ENCODE measurements at regions not wholly inside any gene's neighbourhood (a gene's known extent, or its start where the extent isn't known, plus 50 kb on each side); places are given as distances from the start of the nearest gene placed in this dataset.

DNA sequence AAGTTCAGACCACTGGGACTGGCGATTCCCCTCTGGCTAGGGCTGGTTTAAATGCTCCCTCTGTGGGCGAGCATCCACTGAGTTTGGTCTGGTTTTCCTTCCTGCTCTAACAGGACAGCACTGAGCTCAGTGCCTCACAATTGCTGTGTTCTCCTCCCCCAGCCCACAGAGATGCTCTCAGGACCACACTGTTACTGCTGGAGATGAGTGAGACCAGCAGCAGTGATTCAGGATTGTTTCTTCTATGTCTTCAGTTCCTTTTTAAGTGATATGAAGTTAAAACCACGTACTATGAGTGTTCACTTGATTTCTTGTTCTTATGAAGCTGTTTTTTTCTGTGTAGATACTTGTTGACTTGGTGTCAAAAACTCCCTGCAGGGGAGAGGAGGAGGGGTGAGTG is 180.4 kb upstream of the COL8A1 start:
- Mint-ChIP-seq H3K4me1 (no peaks in the 10 kb centered on the region), H3K27me3 (no peaks in the 10 kb centered on the region), H3K27ac (no peak overlapping the region), H3K36me3 (no peaks in the 10 kb centered on the region), H3K9me3 (peaks cover 0 to 10% (median 3%) of the 10 kb centered on the region in 3 donors), H3K4me3 (no peak overlapping the region)
- no peaks in the 10 kb centered on the region for H3K27me3 ChIP-seq (replicated peaks in 1 of 2; ENCODE audit: control insufficient read depth in 2 of 2, extremely low read depth in 1 of 2, insufficient read depth in 2 of 2, low read length in 1 of 2)
- H3K9me3 ChIP-seq, result no peaks in the 10 kb centered on the region
- no peaks in the 10 kb centered on the region for H3K36me3 ChIP-seq (ENCODE audit: control insufficient read depth in 2 of 2, extremely low read depth in 1 of 2, insufficient read depth in 1 of 2, low read length in 1 of 2)
- ChIA-PET POLR2A (no interaction called here), CTCF (no interaction called here)
- 37% methylated on average over 2 of the region's 3 CpGs for WGBS (ENCODE audit: insufficient coverage)
- no peak overlapping the region for H3K4me3 ChIP-seq (ENCODE audit: control insufficient read depth in 1 of 2, extremely low read depth in 1 of 2, low read length in 1 of 2)
- no peaks in the 10 kb centered on the region for H3K4me1 ChIP-seq (ENCODE audit: control insufficient read depth in 1 of 2, extremely low read depth in 1 of 2, insufficient read depth in 2 of 2, low read length in 2 of 2)
- DNase-seq (no peak), ATAC-seq (replicated peaks in 1 of 4) (no peak)
- H3K27ac ChIP-seq (ENCODE audit: low read length), result no peak overlapping the region

GRCh38 chr3:99442599-99442998 is 195.8 kb upstream of the COL8A1 start:
- Histone ChIP-seq H3K4me1 (ENCODE audit: control insufficient read depth in 1 of 2, extremely low read depth in 1 of 2, insufficient read depth in 2 of 2, low read length in 2 of 2) (no peaks in the 10 kb centered on the region), H3K9me3 (no peaks in the 10 kb centered on the region), H3K4me3 (ENCODE audit: control insufficient read depth in 1 of 2, extremely low read depth in 1 of 2, low read length in 1 of 2) (no peak overlapping the region), H3K27me3 (replicated peaks in 1 of 2; ENCODE audit: control insufficient read depth in 2 of 2, extremely low read depth in 1 of 2, insufficient read depth in 2 of 2, low read length in 1 of 2) (no peaks in the 10 kb centered on the region), H3K27ac (ENCODE audit: low read length) (no peak overlapping the region), H3K36me3 (ENCODE audit: control insufficient read depth in 2 of 2, extremely low read depth in 1 of 2, insufficient read depth in 1 of 2, low read length in 1 of 2) (no peaks in the 10 kb centered on the region)
- no peak overlapping the region for H3K4me3 Mint-ChIP-seq
- no peaks in the 10 kb centered on the region for H3K36me3 Mint-ChIP-seq
- H3K27ac Mint-ChIP-seq, result no peak overlapping the region
- no peak for ATAC-seq (replicated peaks in 1 of 4)
- ChIA-PET CTCF (no interaction called here), POLR2A (no interaction called here)
- DNase-seq, result no peak
- H3K27me3 Mint-ChIP-seq, result no peaks in the 10 kb centered on the region
- H3K9me3 Mint-ChIP-seq, result peaks cover 2 to 10% (median 6%) of the 10 kb centered on the region in 3 donors
- WGBS (ENCODE audit: insufficient coverage), result no CpG with 5 or more reads among the region's 2 CpGs
- no peaks in the 10 kb centered on the region for H3K4me1 Mint-ChIP-seq

GRCh38 chr3:99439892-99440291 is 198.5 kb upstream of the COL8A1 start:
- no peak for DNase-seq
- no peaks in the 10 kb centered on the region for H3K4me1 ChIP-seq (ENCODE audit: control insufficient read depth in 1 of 2, extremely low read depth in 1 of 2, insufficient read depth in 2 of 2, low read length in 2 of 2)
- WGBS (ENCODE audit: insufficient coverage), result no CpG with 5 or more reads among the region's 1 CpG
- Mint-ChIP-seq H3K9me3 (peaks cover 2 to 19% (median 15%) of the 10 kb centered on the region in 3 donors), H3K27me3 (peaks cover 0 to 4% of the 10 kb centered on the region in 2 donors), H3K4me3 (no peak overlapping the region), H3K27ac (no peak overlapping the region), H3K36me3 (no peaks in the 10 kb centered on the region), H3K4me1 (no peaks in the 10 kb centered on the region)
- no peaks in the 10 kb centered on the region for H3K27me3 ChIP-seq (replicated peaks in 1 of 2; ENCODE audit: control insufficient read depth in 2 of 2, extremely low read depth in 1 of 2, insufficient read depth in 2 of 2, low read length in 1 of 2)
- H3K9me3 ChIP-seq, result no peaks in the 10 kb centered on the region
- CTCF ChIA-PET, result no interaction called here
- no peak for ATAC-seq (replicated peaks in 1 of 4)
- POLR2A ChIA-PET, result interaction anchor here in 1 of 2 donors (0.6 kb wide), 1 partner anchor 76 kb away, joined by 3 read pairs; no protein-coding TSS in a partner anchor
- H3K4me3 ChIP-seq (ENCODE audit: control insufficient read depth in 1 of 2, extremely low read depth in 1 of 2, low read length in 1 of 2), result no peak overlapping the region
- no peak overlapping the region for H3K27ac ChIP-seq (ENCODE audit: low read length)
- H3K36me3 ChIP-seq (ENCODE audit: control insufficient read depth in 2 of 2, extremely low read depth in 1 of 2, insufficient read depth in 1 of 2, low read length in 1 of 2), result no peaks in the 10 kb centered on the region

DNA sequence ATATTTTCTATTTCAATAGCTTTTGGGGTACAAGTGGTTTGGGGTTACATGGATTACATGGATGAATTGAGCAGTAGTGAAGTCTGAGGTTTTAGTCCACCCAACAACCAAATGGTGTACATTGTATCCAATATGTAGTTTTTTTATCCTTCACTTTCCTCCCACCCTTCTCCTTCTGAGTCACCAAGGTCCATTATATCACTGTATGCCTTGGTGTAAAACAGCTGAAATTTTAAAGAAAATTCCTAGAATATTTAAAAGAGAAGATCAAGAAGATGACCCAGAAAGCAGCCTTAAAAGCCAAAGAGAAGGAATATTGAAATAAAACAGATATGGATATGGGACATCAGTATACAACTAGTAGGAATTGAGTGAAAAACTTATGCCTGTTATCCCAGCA is 204.2 kb upstream of the COL8A1 start:
- no peaks in the 10 kb centered on the region for H3K27me3 ChIP-seq (replicated peaks in 1 of 2; ENCODE audit: control insufficient read depth in 2 of 2, extremely low read depth in 1 of 2, insufficient read depth in 2 of 2, low read length in 1 of 2)
- Mint-ChIP-seq H3K36me3 (no peaks in the 10 kb centered on the region), H3K27ac (no peak overlapping the region), H3K4me3 (no peak overlapping the region), H3K4me1 (no peaks in the 10 kb centered on the region), H3K27me3 (peaks cover 0 to 4% of the 10 kb centered on the region in 2 donors), H3K9me3 (peaks cover 0 to 13% (median 5%) of the 10 kb centered on the region in 3 donors)
- no peaks in the 10 kb centered on the region for H3K36me3 ChIP-seq (ENCODE audit: control insufficient read depth in 2 of 2, extremely low read depth in 1 of 2, insufficient read depth in 1 of 2, low read length in 1 of 2)
- POLR2A ChIA-PET, result no interaction called here
- DNase-seq (no peak), ATAC-seq (replicated peaks in 1 of 4) (no peak)
- H3K9me3 ChIP-seq, result no peaks in the 10 kb centered on the region
- no peaks in the 10 kb centered on the region for H3K4me1 ChIP-seq (ENCODE audit: control insufficient read depth in 1 of 2, extremely low read depth in 1 of 2, insufficient read depth in 2 of 2, low read length in 2 of 2)
- H3K27ac ChIP-seq (ENCODE audit: low read length), result no peak overlapping the region
- CTCF ChIA-PET, result no interaction called here
- no peak overlapping the region for H3K4me3 ChIP-seq (ENCODE audit: control insufficient read depth in 1 of 2, extremely low read depth in 1 of 2, low read length in 1 of 2)

DNA sequence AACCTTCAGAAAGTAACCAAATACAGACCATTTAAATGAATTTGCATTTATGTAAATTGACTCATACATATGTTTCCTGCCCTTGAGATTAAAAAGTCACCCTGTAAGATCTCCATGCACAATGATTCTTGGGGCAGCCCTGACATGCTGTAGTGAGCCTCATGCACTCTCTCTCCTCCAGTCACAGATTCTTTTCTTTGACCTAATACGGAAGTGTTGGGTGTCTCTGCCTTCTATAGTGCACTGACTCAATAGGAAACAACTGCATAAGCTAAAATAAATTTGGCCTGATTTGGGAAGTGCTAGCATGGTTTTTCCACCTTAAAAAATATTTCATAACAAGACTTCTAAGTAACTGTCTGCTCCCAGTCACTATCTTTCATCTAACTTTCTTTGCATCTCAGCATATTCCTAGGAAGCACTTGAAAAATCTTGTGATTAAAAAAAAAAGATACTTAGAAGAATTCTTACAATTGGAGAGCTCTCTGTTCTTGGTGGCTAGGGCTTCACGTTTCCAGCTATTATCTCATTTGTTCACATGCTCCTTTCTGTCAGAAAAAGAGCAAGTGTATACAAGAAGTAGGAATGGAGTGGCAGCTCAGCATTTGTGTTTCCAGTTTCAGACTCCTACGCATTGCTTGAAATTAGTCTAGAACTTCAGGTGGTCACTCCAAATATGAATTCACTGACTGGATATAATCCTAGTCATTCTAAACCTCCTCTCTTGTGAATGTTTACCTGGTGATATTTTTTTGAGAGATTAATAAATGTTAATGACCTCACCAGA is 207.9 kb upstream of the COL8A1 start:
- Histone ChIP-seq H3K27ac (ENCODE audit: low read length) (no peak overlapping the region), H3K4me3 (ENCODE audit: control insufficient read depth in 1 of 2, extremely low read depth in 1 of 2, low read length in 1 of 2) (no peak overlapping the region), H3K27me3 (replicated peaks in 1 of 2; ENCODE audit: control insufficient read depth in 2 of 2, extremely low read depth in 1 of 2, insufficient read depth in 2 of 2, low read length in 1 of 2) (no peaks in the 10 kb centered on the region), H3K4me1 (ENCODE audit: control insufficient read depth in 1 of 2, extremely low read depth in 1 of 2, insufficient read depth in 2 of 2, low read length in 2 of 2) (no peaks in the 10 kb centered on the region), H3K36me3 (ENCODE audit: control insufficient read depth in 2 of 2, extremely low read depth in 1 of 2, insufficient read depth in 1 of 2, low read length in 1 of 2) (no peaks in the 10 kb centered on the region), H3K9me3 (no peaks in the 10 kb centered on the region)
- ChIA-PET CTCF (no interaction called here), POLR2A (no interaction called here)
- no peak for ATAC-seq (replicated peaks in 1 of 4)
- WGBS (ENCODE audit: insufficient coverage), result no CpG with 5 or more reads among the region's 3 CpGs
- DNase-seq, result no peak
- Mint-ChIP-seq H3K4me3 (no peak overlapping the region), H3K4me1 (no peaks in the 10 kb centered on the region), H3K27me3 (peaks cover 0 to 3% of the 10 kb centered on the region in 2 donors), H3K9me3 (peaks cover 0 to 4% (median 0%) of the 10 kb centered on the region in 3 donors), H3K27ac (no peak overlapping the region), H3K36me3 (no peaks in the 10 kb centered on the region)

- Mint-ChIP-seq H3K4me1 (no peaks in the 10 kb centered on the region), H3K36me3 (no peaks in the 10 kb centered on the region), H3K9me3 (no peaks in the 10 kb centered on the region), H3K4me3 (no peak overlapping the region), H3K27me3 (no peaks in the 10 kb centered on the region), H3K27ac (no peak overlapping the region)
- no peak for DNase-seq
- H3K36me3 ChIP-seq (ENCODE audit: control insufficient read depth in 2 of 2, extremely low read depth in 1 of 2, insufficient read depth in 1 of 2, low read length in 1 of 2), result no peaks in the 10 kb centered on the region
- 100% methylated on average over 1 of the region's 2 CpGs for WGBS (ENCODE audit: insufficient coverage)
- H3K27me3 ChIP-seq (replicated peaks in 1 of 2; ENCODE audit: control insufficient read depth in 2 of 2, extremely low read depth in 1 of 2, insufficient read depth in 2 of 2, low read length in 1 of 2), result no peaks in the 10 kb centered on the region
- no peaks in the 10 kb centered on the region for H3K9me3 ChIP-seq
- ChIA-PET CTCF (no interaction called here), POLR2A (no interaction called here)
- no peak overlapping the region for H3K4me3 ChIP-seq (ENCODE audit: control insufficient read depth in 1 of 2, extremely low read depth in 1 of 2, low read length in 1 of 2)
- no peak for ATAC-seq (replicated peaks in 1 of 4)
- H3K27ac ChIP-seq (ENCODE audit: low read length), result no peak overlapping the region
- no peaks in the 10 kb centered on the region for H3K4me1 ChIP-seq (ENCODE audit: control insufficient read depth in 1 of 2, extremely low read depth in 1 of 2, insufficient read depth in 2 of 2, low read length in 2 of 2)
These were observed 208.9 kb upstream of the COL8A1 start for GRCh38 chr3:99429502-99429901.

- Mint-ChIP-seq H3K9me3 (peaks cover 0 to 4% (median 3%) of the 10 kb centered on the region in 3 donors), H3K36me3 (no peaks in the 10 kb centered on the region), H3K27me3 (no peaks in the 10 kb centered on the region), H3K4me1 (no peaks in the 10 kb centered on the region), H3K27ac (no peak overlapping the region), H3K4me3 (no peak overlapping the region)
- POLR2A ChIA-PET, result no interaction called here
- Histone ChIP-seq H3K4me1 (ENCODE audit: control insufficient read depth in 1 of 2, extremely low read depth in 1 of 2, insufficient read depth in 2 of 2, low read length in 2 of 2) (no peaks in the 10 kb centered on the region), H3K4me3 (ENCODE audit: control insufficient read depth in 1 of 2, extremely low read depth in 1 of 2, low read length in 1 of 2) (no peak overlapping the region), H3K36me3 (ENCODE audit: control insufficient read depth in 2 of 2, extremely low read depth in 1 of 2, insufficient read depth in 1 of 2, low read length in 1 of 2) (no peaks in the 10 kb centered on the region), H3K27me3 (replicated peaks in 1 of 2; ENCODE audit: control insufficient read depth in 2 of 2, extremely low read depth in 1 of 2, insufficient read depth in 2 of 2, low read length in 1 of 2) (no peaks in the 10 kb centered on the region), H3K9me3 (no peaks in the 10 kb centered on the region), H3K27ac (ENCODE audit: low read length) (no peak overlapping the region)
- DNase-seq (no peak), ATAC-seq (replicated peaks in 1 of 4) (no peak)
- no CpG with 5 or more reads among the region's 2 CpGs for WGBS (ENCODE audit: insufficient coverage)
- CTCF ChIA-PET, result no interaction called here
These were observed 212.5 kb upstream of the COL8A1 start for GRCh38 chr3:99425930-99426329.
